CD8-positive, alpha-beta memory T cell (primary cell): ENCODE measurements at regions not wholly inside any gene's neighbourhood (a gene's known extent, or its start where the extent isn't known, plus 50 kb on each side); places are given as distances from the start of the nearest gene placed in this dataset.
"Not testable (repeated sequence)": the region's sequence is repeated elsewhere in the genome, so short reads cannot be mapped to it uniquely, and the experiment has no call there.

Source experiments
- CTCF ChIA-PET: fragments of 350-600 bp; sonication (Branson Sonifier 250); formaldehyde crosslinking; loops from one replicate; lab custom pipeline; 2021; ENCODE audit warnings: antibody characterized with exemption; lab: Charles Lee
- POLR2A ChIA-PET: fragments of 350-600 bp; sonication (Branson Sonifier 250); formaldehyde crosslinking; loops from one replicate; lab custom pipeline; 2021; ENCODE audit warnings: antibody characterized with exemption; lab: Charles Lee
- DNase-seq, 5 donors: peaks; one replicate each; pipeline versions ENCODE4 v3.0.0 to v3.0.0-alpha.2; 2020 to 2022; ENCODE audit warnings: mixed read lengths in 1 of 5
- H3K27ac ChIP-seq: one replicate; pipeline ENCODE4 v1.7.0; 2013; ENCODE audit warnings: low read depth, mild to moderate bottlenecking, low read length, moderate library complexity
- H3K27me3 ChIP-seq: 2 replicates; pipeline ENCODE4 v1.7.0; 2013; ENCODE audit warnings: low read length, mild to moderate bottlenecking; ENCODE audit not compliant: insufficient read depth, poor library complexity, severe bottlenecking
- H3K36me3 ChIP-seq: 2 replicates; pipeline ENCODE4 v1.7.0; 2013; ENCODE audit warnings: mild to moderate bottlenecking, low read length, moderate library complexity; ENCODE audit not compliant: insufficient read depth
- H3K4me1 ChIP-seq: 2 replicates; pipeline ENCODE4 v1.7.0; 2013; ENCODE audit warnings: mild to moderate bottlenecking, low read length, moderate library complexity; ENCODE audit not compliant: insufficient read depth
- H3K4me3 ChIP-seq: 2 replicates; pipeline ENCODE4 v1.7.0; 2013; ENCODE audit warnings: mild to moderate bottlenecking, low read length
- H3K9me3 ChIP-seq: 2 replicates; pipeline ENCODE4 v1.7.0; 2013; ENCODE audit warnings: mild to moderate bottlenecking, low read length
- H3K27ac Mint-ChIP-seq, 8 donors: one replicate each; pipeline ENCODE4 v1.8.0; 2020 to 2021; ENCODE audit warnings: mixed read lengths in 8 of 8, mild to moderate bottlenecking in 6 of 8, inconsistent platforms in 3 of 8, moderate library complexity in 3 of 8
- H3K27me3 Mint-ChIP-seq, 2 donors: one replicate each; pipeline ENCODE4 v1.8.0; 2020 to 2021; ENCODE audit warnings: mixed read lengths in 2 of 2, mild to moderate bottlenecking in 1 of 2, moderate library complexity in 1 of 2
- H3K36me3 Mint-ChIP-seq, 3 donors: one replicate each; pipeline ENCODE4 v1.8.0; 2020 to 2021; ENCODE audit warnings: mixed read lengths in 3 of 3, inconsistent platforms in 1 of 3, mild to moderate bottlenecking in 1 of 3
- H3K4me1 Mint-ChIP-seq, 3 donors: one replicate each; pipeline ENCODE4 v1.8.0; 2020 to 2021; ENCODE audit warnings: mixed read lengths in 3 of 3, inconsistent platforms in 1 of 3, mild to moderate bottlenecking in 1 of 3
- H3K4me3 Mint-ChIP-seq, 7 donors: one replicate each; pipeline ENCODE4 v1.8.0; 2020 to 2021; ENCODE audit warnings: mixed read lengths in 7 of 7, mild to moderate bottlenecking in 6 of 7, moderate library complexity in 4 of 7, inconsistent platforms in 2 of 7
- H3K9me3 Mint-ChIP-seq, 5 donors: one replicate each; pipeline ENCODE4 v1.8.0; 2020 to 2022; ENCODE audit warnings: mixed read lengths in 5 of 5, mild to moderate bottlenecking in 3 of 5, moderate library complexity in 2 of 5, inconsistent platforms in 1 of 5

DNA sequence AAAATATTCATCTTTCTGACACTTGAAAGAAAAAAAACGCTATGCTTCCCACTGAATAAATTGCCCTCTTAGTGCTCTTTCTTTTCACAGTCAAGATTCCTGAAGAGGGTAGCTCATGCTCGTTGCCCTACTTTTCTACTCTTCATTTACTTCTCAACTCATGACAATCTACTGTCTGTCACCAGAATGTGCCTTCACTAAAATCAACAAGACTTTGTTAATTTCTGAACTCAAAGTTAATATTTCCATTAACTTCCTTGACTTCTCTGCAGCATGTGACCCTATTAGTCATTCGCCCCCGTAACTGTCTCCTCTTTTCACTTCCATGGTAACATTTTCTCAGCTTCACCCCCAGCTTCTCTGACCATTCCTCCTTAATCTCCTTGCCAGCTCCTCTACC lies 98.9 kb upstream of the MAPRE2 start:
- CTCF ChIA-PET: interaction anchor here (1.6 kb wide), 1 partner anchor 17 kb away, joined by 3 read pairs; no protein-coding TSS in a partner anchor
- H3K4me3 ChIP-seq: no peak overlapping the region
- no peaks in the 10 kb centered on the region for H3K9me3 Mint-ChIP-seq

DNA sequence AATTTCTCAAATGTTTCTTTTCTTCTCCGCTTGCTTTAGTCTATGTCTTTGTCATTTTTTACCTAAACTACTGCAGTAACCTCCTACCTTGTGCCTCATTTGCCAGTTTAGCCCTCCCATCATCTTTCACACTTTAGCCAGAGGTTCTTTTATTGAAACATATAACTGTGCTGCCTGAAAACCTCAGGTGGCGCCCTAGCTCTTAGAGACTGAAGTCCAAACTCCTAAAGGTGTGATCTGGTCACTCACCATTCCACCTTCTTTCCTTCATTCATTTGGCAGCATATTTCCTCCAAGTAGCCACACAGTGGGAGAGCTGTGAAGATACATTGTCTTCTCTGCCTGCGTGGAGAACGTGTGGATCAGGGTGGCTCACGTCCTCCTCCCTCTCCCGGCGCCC lies 98.2 kb upstream of the MAPRE2 start:
- H3K36me3 Mint-ChIP-seq: no peaks in the 10 kb centered on the region

More for the DNA sequence above, 98.9 kb upstream of the MAPRE2 start:
- no peaks in the 10 kb centered on the region for H3K4me1 ChIP-seq
- DNase-seq: no peak
- no peaks in the 10 kb centered on the region for H3K36me3 ChIP-seq
- Mint-ChIP-seq H3K4me1 (no peaks in the 10 kb centered on the region), H3K27ac (no peak overlapping the region), H3K27me3 (peaks cover 9 to 31% of the 10 kb centered on the region in 2 donors), H3K36me3 (no peaks in the 10 kb centered on the region), H3K4me3 (no peak overlapping the region)
- no peaks in the 10 kb centered on the region for H3K27me3 ChIP-seq
- no peak overlapping the region for H3K27ac ChIP-seq
- POLR2A ChIA-PET: no interaction called here
- H3K9me3 ChIP-seq: no peaks in the 10 kb centered on the region

GRCh38 chr18:34943587-34943986 lies 97.6 kb upstream of the MAPRE2 start:
- Mint-ChIP-seq H3K4me1 (no peaks in the 10 kb centered on the region), H3K27ac (no peak overlapping the region), H3K36me3 (no peaks in the 10 kb centered on the region), H3K4me3 (no peak overlapping the region), H3K27me3 (peaks cover 6 to 20% of the 10 kb centered on the region in 2 donors), H3K9me3 (no peaks in the 10 kb centered on the region)
- H3K27me3 ChIP-seq: no peaks in the 10 kb centered on the region
- CTCF ChIA-PET: interaction anchor here (1.6 kb wide), 1 partner anchor 18 kb away, joined by 3 read pairs; no protein-coding TSS in a partner anchor
- no peak overlapping the region for H3K27ac ChIP-seq
- POLR2A ChIA-PET: no interaction called here
- no peaks in the 10 kb centered on the region for H3K9me3 ChIP-seq
- H3K36me3 ChIP-seq: no peaks in the 10 kb centered on the region
- no peak overlapping the region for H3K4me3 ChIP-seq
- no peaks in the 10 kb centered on the region for H3K4me1 ChIP-seq
- no peak for DNase-seq

More for the DNA sequence above, 98.2 kb upstream of the MAPRE2 start:
- no peaks in the 10 kb centered on the region for H3K9me3 Mint-ChIP-seq
- H3K9me3 ChIP-seq: no peaks in the 10 kb centered on the region
- H3K27me3 Mint-ChIP-seq: peaks cover 6 to 26% of the 10 kb centered on the region in 2 donors
- ChIA-PET POLR2A (no interaction called here), CTCF (interaction anchor here (1.6 kb wide), 1 partner anchor 18 kb away, joined by 3 read pairs; no protein-coding TSS in a partner anchor)
- no peak overlapping the region for H3K4me3 ChIP-seq
- H3K27ac Mint-ChIP-seq: peak overlapping the region in 1 of 8 donors; percentile 47
- H3K27me3 ChIP-seq: no peaks in the 10 kb centered on the region
- no peaks in the 10 kb centered on the region for H3K4me1 Mint-ChIP-seq
- no peak overlapping the region for H3K4me3 Mint-ChIP-seq
- no peak overlapping the region for H3K27ac ChIP-seq
- no peaks in the 10 kb centered on the region for H3K4me1 ChIP-seq
- H3K36me3 ChIP-seq: no peaks in the 10 kb centered on the region
- no peak for DNase-seq

DNA sequence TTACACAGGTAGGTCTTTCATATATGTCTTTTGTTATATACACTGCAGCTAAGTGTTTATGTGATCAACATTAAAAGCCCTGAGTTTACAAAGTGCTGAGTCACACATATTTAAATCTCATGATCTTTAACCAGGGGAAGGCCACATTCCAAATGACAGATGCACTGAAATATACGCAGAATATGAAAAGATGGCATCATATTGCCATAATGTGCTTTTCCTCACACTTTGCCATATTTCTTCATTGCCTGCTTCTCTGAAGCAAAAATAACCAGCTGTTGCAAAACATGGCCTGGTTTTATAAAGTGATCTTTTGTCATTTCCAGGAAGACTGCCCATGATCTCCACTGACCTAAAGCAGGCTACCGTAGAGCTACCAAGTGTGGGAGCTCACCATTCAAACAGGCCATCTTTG lies 93.5 kb upstream of the MAPRE2 start:
- Mint-ChIP-seq H3K36me3 (no peaks in the 10 kb centered on the region), H3K4me1 (no peaks in the 10 kb centered on the region), H3K27me3 (peaks cover 2 to 9% of the 10 kb centered on the region in 2 donors), H3K9me3 (no peaks in the 10 kb centered on the region), H3K4me3 (no peak overlapping the region), H3K27ac (no peak overlapping the region)
- no peak overlapping the region for H3K27ac ChIP-seq
- no peak overlapping the region for H3K4me3 ChIP-seq
- H3K27me3 ChIP-seq: no peaks in the 10 kb centered on the region
- no peak for DNase-seq
- ChIA-PET CTCF (no interaction called here), POLR2A (no interaction called here)
- H3K9me3 ChIP-seq: no peaks in the 10 kb centered on the region
- H3K36me3 ChIP-seq: no peaks in the 10 kb centered on the region
- H3K4me1 ChIP-seq: no peaks in the 10 kb centered on the region

DNA sequence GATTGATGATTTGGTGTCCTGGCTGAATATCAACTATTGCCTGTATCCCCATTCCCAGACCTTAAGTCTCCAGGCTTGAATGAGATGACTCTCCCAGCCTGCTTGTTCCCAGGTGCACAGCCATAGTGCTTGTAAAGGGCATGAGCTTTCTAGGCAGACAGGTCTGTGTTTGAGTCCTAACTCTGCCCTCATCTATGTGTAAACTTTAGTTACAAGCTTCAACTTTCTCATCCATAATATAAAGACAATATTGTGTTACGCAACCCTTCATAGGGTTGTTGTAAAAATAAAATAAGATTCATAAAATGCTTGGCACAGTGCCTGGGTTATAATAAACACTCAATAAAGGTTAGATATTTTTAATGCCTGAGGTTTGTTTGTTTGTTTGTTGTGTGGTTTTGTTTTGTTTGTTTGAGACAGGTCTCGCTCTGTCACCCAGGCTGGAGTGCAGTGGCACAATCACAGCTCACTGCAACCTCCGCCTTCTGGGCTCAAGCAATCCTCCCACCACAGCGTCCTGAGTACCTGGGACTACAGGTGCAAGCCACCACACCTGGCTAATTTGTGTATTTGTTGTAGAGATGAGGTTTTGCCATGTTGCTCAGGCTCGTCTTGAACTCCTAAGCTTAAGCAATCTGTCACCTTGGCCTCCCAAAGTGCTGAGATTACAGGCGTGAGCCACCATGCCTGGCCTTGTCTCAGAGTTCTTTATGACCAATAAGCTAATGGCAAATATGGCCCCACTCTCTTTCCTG lies 89.4 kb upstream of the MAPRE2 start:
- ChIA-PET CTCF (interaction anchor here (1.4 kb wide), 1 partner anchor 8 kb away, joined by 3 read pairs; no protein-coding TSS in a partner anchor), POLR2A (no interaction called here)
- no peak overlapping the region for H3K4me3 ChIP-seq
- Mint-ChIP-seq H3K4me3 (no peak overlapping the region), H3K4me1 (no peaks in the 10 kb centered on the region), H3K9me3 (peaks cover 0 to 4% (median 0%) of the 10 kb centered on the region in 5 donors), H3K36me3 (peaks cover 0 to 3% (median 0%) of the 10 kb centered on the region in 3 donors), H3K27ac (no peak overlapping the region), H3K27me3 (peaks cover 15 to 30% of the 10 kb centered on the region in 2 donors)
- no peak for DNase-seq
- no peaks in the 10 kb centered on the region for H3K36me3 ChIP-seq
- no peaks in the 10 kb centered on the region for H3K27me3 ChIP-seq
- H3K27ac ChIP-seq: no peak overlapping the region
- H3K4me1 ChIP-seq: no peaks in the 10 kb centered on the region
- H3K9me3 ChIP-seq: no peaks in the 10 kb centered on the region

- DNase-seq: no peak
- peaks cover 0 to 3% (median 0%) of the 10 kb centered on the region in 3 donors for H3K36me3 Mint-ChIP-seq
- peaks cover 15 to 41% of the 10 kb centered on the region in 2 donors for H3K27me3 Mint-ChIP-seq
- H3K4me1 ChIP-seq: no peaks in the 10 kb centered on the region
- ChIA-PET CTCF (no interaction called here), POLR2A (no interaction called here)
- H3K27ac ChIP-seq: no peak overlapping the region
- H3K4me3 Mint-ChIP-seq: no peak overlapping the region
- no peaks in the 10 kb centered on the region for H3K9me3 ChIP-seq
- no peak overlapping the region for H3K27ac Mint-ChIP-seq
- no peaks in the 10 kb centered on the region for H3K4me1 Mint-ChIP-seq
- H3K9me3 Mint-ChIP-seq: peaks cover 0 to 4% (median 0%) of the 10 kb centered on the region in 5 donors
- no peaks in the 10 kb centered on the region for H3K36me3 ChIP-seq
- H3K4me3 ChIP-seq: no peak overlapping the region
- no peaks in the 10 kb centered on the region for H3K27me3 ChIP-seq
Measured at GRCh38 chr18:34953212-34953611, 88.0 kb upstream of the MAPRE2 start.

DNA sequence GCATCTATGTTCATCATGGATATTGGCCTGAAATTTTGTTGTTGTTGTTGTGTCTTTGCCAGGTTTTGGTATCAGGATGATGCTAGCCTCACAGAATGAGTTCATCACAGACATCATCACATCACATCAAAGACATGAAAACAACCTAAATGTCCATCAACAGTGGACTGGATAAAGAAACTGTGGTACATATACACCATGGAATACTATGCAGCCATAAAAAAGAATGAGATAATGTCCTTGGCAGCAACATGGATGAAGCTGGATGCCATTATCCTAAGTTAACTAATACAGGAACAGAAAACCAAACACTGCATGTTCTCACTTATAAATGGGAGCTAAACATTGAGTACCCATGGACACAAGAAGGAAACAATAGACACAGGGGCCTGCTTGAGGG lies 85.7 kb upstream of the MAPRE2 start:
- H3K27ac Mint-ChIP-seq, H3K4me1 ChIP-seq, H3K9me3 Mint-ChIP-seq, H3K27me3 ChIP-seq, H3K27ac ChIP-seq, H3K4me3 ChIP-seq, DNase-seq, POLR2A ChIA-PET, H3K36me3 ChIP-seq, H3K4me3 Mint-ChIP-seq, H3K4me1 Mint-ChIP-seq, H3K9me3 ChIP-seq, H3K36me3 Mint-ChIP-seq: not testable (repeated sequence)
- CTCF ChIA-PET: interaction anchor here (0.9 kb wide), 1 partner anchor 23 kb away, joined by 3 read pairs; no protein-coding TSS in a partner anchor
- peaks cover 18 to 57% of the 10 kb centered on the region in 2 donors for H3K27me3 Mint-ChIP-seq

DNA sequence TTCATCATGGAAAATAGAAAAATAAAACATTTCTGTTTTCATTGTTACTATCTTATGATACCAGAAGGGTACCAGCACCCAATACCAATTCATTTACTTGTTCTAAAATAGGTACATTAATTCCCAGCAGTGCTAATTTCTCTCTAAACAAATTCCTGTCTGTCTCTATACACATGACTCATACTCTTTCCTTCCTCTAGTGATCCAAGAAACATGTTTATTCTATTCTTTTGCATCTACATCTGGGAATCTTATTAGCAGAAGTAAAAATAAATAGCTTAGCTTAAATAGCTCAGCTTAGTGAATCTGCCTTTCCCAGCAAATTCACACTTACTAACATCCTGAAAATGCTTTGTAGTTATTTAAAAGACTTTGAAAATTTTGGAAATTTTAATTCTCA lies 84.5 kb upstream of the MAPRE2 start:
- Histone ChIP-seq H3K27ac (no peak overlapping the region), H3K9me3 (no peaks in the 10 kb centered on the region), H3K4me3 (no peak overlapping the region), H3K4me1 (no peaks in the 10 kb centered on the region), H3K36me3 (no peaks in the 10 kb centered on the region), H3K27me3 (no peaks in the 10 kb centered on the region)
- Mint-ChIP-seq H3K36me3 (peaks cover 0 to 3% (median 0%) of the 10 kb centered on the region in 3 donors), H3K9me3 (peaks cover 0 to 4% (median 0%) of the 10 kb centered on the region in 5 donors), H3K27ac (no peak overlapping the region), H3K4me3 (no peak overlapping the region), H3K4me1 (no peaks in the 10 kb centered on the region), H3K27me3 (peaks cover 19 to 65% of the 10 kb centered on the region in 2 donors)
- POLR2A ChIA-PET: no interaction called here
- DNase-seq: no peak
- CTCF ChIA-PET: no interaction called here
